WTC11 (cell line): ENCODE measurements at regions not wholly inside any gene's neighbourhood (a gene's known extent, or its start where the extent isn't known, plus 50 kb on each side); places are given as distances from the start of the nearest gene placed in this dataset.

ENCODE experiments used
- ATF3 ChIP-seq: sonication (generic); formaldehyde crosslinking; conservative IDR thresholded peaks from 2 replicates; pipeline ENCODE4 v1.8.1; 2022; ENCODE audit warnings: mild to moderate bottlenecking, missing genetic modification reagents
- CREB1 ChIP-seq: sonication (generic); formaldehyde crosslinking; IDR thresholded peaks from 2 replicates; pipeline ENCODE4 v1.8.0; 2023; ENCODE audit warnings: mild to moderate bottlenecking, missing genetic modification reagents
- FOXJ3 ChIP-seq: sonication (generic); formaldehyde crosslinking; IDR thresholded peaks from 2 replicates; pipeline ENCODE4 v1.9.0; 2021; ENCODE audit warnings: missing genetic modification reagents, mild to moderate bottlenecking, borderline replicate concordance
- JAZF1 ChIP-seq: fragments of 250-450 bp; sonication (Bioruptor Pico); IDR thresholded peaks from 2 replicates; pipeline ENCODE4 v1.9.0; 2021; ENCODE audit warnings: moderate library complexity, mild to moderate bottlenecking, inconsistent platforms
- RORB ChIP-seq: fragments of 250-450 bp; sonication (Bioruptor Pico); IDR thresholded peaks from 2 replicates; pipeline ENCODE4 v1.9.0; 2021; ENCODE audit warnings: mild to moderate bottlenecking
- USF2 ChIP-seq: sonication (generic); formaldehyde crosslinking; IDR thresholded peaks from 2 replicates; pipeline ENCODE4 v1.8.1; 2023; ENCODE audit warnings: mild to moderate bottlenecking, missing genetic modification reagents, moderate library complexity
- TF ChIP-seq, protein P1 (sequence below): fragments of 200-600 bp; IDR thresholded peaks from 2 replicates; pipeline ENCODE4 v1.8.0; 2022; ENCODE audit warnings: antibody characterized with exemption
- TF ChIP-seq, protein P2 (sequence below): fragments of 250-450 bp; sonication (Bioruptor Pico); conservative IDR thresholded peaks from 2 replicates; pipeline ENCODE4 v1.9.0; 2021; ENCODE audit warnings: mild to moderate bottlenecking
- TF ChIP-seq, protein P3 (sequence below): sonication (generic); formaldehyde crosslinking; IDR thresholded peaks from 2 replicates; pipeline ENCODE4 v1.8.0; 2023; ENCODE audit warnings: mild to moderate bottlenecking, missing genetic modification reagents
- TF ChIP-seq, protein P4 (sequence below): fragments of 250-450 bp; sonication (Bioruptor Pico); IDR thresholded peaks from 2 replicates; pipeline ENCODE4 v2.1.2; 2022; ENCODE audit warnings: mild to moderate bottlenecking, moderate library complexity

DNA sequence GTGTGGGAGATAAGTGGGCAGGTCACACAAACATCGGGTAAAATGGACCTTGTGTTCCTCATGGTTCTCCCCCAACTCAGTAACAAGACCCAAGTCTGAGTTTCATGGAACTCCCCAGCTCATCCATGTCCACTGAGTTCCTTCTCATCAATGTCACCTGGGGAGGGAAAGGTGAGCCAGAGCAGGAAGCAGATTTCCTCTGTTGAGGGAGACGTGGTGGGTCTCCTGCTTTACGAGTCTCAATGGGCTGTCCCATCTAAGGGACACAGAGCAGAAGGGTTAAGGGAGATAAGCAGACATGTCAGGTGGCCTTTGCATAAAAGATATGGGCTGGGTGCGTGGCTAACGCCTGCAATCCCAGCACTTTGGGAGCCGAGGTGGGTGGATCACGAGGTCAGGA is 56.5 kb upstream of the SORCS3 start:
- TF ChIP-seq JAZF1 (CRISPR knock-in tag) (no peak), USF2 (no peak), RORB (no peak), CREB1 (CRISPR knock-in tag) (no peak), ATF3 (CRISPR knock-in tag) (no peak), FOXJ3 (CRISPR knock-in tag) (no peak)
- TF ChIP-seq, protein P1, sequence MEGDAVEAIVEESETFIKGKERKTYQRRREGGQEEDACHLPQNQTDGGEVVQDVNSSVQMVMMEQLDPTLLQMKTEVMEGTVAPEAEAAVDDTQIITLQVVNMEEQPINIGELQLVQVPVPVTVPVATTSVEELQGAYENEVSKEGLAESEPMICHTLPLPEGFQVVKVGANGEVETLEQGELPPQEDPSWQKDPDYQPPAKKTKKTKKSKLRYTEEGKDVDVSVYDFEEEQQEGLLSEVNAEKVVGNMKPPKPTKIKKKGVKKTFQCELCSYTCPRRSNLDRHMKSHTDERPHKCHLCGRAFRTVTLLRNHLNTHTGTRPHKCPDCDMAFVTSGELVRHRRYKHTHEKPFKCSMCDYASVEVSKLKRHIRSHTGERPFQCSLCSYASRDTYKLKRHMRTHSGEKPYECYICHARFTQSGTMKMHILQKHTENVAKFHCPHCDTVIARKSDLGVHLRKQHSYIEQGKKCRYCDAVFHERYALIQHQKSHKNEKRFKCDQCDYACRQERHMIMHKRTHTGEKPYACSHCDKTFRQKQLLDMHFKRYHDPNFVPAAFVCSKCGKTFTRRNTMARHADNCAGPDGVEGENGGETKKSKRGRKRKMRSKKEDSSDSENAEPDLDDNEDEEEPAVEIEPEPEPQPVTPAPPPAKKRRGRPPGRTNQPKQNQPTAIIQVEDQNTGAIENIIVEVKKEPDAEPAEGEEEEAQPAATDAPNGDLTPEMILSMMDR = no peak
- TF ChIP-seq, protein P2, sequence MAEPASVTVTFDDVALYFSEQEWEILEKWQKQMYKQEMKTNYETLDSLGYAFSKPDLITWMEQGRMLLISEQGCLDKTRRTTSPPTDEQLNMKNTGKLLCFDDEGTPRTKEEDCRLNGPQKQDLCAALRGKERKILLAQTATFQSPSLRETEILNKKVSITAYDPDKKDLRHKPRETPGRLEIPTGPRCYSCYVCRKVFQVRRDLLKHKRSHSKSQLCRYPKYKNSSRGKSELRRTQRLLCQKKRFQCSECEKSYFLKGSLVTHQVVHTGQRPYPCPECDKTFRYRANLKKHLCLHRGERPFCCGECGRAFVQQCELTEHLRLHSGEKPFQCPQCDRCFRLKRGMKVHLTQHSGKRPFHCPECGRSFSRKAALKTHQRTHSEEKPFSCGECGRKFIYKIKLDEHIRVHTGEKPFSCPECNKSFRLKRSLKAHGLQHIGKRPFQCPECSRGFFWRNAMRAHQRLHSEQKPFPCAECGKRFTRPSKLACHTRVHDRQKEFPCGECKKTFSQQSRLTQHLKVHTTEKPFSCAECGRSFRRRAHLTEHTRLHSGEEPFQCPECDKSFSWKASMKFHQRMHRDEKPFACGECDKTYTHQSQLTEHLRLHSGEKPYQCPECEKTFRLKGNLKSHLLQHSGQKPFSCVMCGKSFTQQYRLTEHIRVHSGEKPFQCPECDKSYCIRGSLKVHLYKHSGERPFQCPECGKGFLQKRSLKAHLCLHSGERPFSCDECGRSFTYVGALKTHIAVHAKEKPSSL = no peak
- TF ChIP-seq, protein P3, sequence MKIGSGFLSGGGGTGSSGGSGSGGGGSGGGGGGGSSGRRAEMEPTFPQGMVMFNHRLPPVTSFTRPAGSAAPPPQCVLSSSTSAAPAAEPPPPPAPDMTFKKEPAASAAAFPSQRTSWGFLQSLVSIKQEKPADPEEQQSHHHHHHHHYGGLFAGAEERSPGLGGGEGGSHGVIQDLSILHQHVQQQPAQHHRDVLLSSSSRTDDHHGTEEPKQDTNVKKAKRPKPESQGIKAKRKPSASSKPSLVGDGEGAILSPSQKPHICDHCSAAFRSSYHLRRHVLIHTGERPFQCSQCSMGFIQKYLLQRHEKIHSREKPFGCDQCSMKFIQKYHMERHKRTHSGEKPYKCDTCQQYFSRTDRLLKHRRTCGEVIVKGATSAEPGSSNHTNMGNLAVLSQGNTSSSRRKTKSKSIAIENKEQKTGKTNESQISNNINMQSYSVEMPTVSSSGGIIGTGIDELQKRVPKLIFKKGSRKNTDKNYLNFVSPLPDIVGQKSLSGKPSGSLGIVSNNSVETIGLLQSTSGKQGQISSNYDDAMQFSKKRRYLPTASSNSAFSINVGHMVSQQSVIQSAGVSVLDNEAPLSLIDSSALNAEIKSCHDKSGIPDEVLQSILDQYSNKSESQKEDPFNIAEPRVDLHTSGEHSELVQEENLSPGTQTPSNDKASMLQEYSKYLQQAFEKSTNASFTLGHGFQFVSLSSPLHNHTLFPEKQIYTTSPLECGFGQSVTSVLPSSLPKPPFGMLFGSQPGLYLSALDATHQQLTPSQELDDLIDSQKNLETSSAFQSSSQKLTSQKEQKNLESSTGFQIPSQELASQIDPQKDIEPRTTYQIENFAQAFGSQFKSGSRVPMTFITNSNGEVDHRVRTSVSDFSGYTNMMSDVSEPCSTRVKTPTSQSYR (CRISPR knock-in tag) = no peak
- TF ChIP-seq, protein P4, sequence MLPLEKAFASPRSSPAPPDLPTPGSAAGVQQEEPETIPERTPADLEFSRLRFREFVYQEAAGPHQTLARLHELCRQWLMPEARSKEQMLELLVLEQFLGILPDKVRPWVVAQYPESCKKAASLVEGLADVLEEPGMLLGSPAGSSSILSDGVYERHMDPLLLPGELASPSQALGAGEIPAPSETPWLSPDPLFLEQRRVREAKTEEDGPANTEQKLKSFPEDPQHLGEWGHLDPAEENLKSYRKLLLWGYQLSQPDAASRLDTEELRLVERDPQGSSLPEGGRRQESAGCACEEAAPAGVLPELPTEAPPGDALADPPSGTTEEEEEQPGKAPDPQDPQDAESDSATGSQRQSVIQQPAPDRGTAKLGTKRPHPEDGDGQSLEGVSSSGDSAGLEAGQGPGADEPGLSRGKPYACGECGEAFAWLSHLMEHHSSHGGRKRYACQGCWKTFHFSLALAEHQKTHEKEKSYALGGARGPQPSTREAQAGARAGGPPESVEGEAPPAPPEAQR (CRISPR knock-in tag) = no peak
